ENCODE measurements at regions not wholly inside any gene's neighbourhood (a gene's known extent, or its start where the extent isn't known, plus 50 kb on each side); places are given as distances from the start of the nearest gene placed in this dataset.

- Histone ChIP-seq H2AFZ (no peak overlapping the region), H3K4me3 (no peak overlapping the region), H3K27me3 (ENCODE audit: insufficient read depth, low read depth) (no peaks in the 10 kb centered on the region), H3K4me2 (no peak overlapping the region), H3K9me2 (ENCODE audit: insufficient read depth) (no peaks in the 10 kb centered on the region), H3F3A (ENCODE audit: insufficient read depth, low read depth) (no peaks in the 10 kb centered on the region), H3K4me1 (replicated peaks; ENCODE audit: insufficient read depth) (no peaks in the 10 kb centered on the region), H3K27ac (no peak overlapping the region), H3K79me2 (ENCODE audit: low read depth) (no peaks in the 10 kb centered on the region), H3K9me3 (ENCODE audit: insufficient read depth, low read depth) (no peaks in the 10 kb centered on the region), H4K20me1 (ENCODE audit: insufficient read depth) (no peaks in the 10 kb centered on the region), H3K36me3 (ENCODE audit: low read depth) (no peaks in the 10 kb centered on the region)
- ChIA-PET CTCF (no interaction called here), POLR2A (ENCODE audit: unreplicated experiment) (no interaction called here)
- no peak for TF ChIP-seq EZH2 (IDR thresholded peaks at IDR 0.05; ENCODE audit: low read depth)
- TF ChIP-seq CTCF (conservative IDR thresholded peaks at IDR 0.05) = no peak
- no TSS peak for BruUV-seq (replicated peaks)
- intact Hi-C loops (cut with micrococcal nuclease; ENCODE audit: unreplicated experiment) = no loop called here
- DNase-seq = no peak
Observed at GRCh38 chr6:91487696-91488392, 901.0 kb upstream of the MAP3K7 start.

- no peak overlapping the region for H2AFZ ChIP-seq
- intact Hi-C loops (cut with micrococcal nuclease; ENCODE audit: unreplicated experiment) = no loop called here
- POLR2A ChIA-PET (ENCODE audit: unreplicated experiment) = no interaction called here
- H3K4me2 ChIP-seq = no peak overlapping the region
- no peak overlapping the region for H3K27ac ChIP-seq
- no peaks in the 10 kb centered on the region for H3K9me2 ChIP-seq (ENCODE audit: insufficient read depth)
- DNase-seq = no peak
- BruUV-seq (replicated peaks) = no TSS peak
- H4K20me1 ChIP-seq (ENCODE audit: insufficient read depth) = no peaks in the 10 kb centered on the region
- H3K36me3 ChIP-seq (ENCODE audit: low read depth) = no peaks in the 10 kb centered on the region
- H3K79me2 ChIP-seq (ENCODE audit: low read depth) = no peaks in the 10 kb centered on the region
- H3F3A ChIP-seq (ENCODE audit: insufficient read depth, low read depth) = no peaks in the 10 kb centered on the region
- no peaks in the 10 kb centered on the region for H3K27me3 ChIP-seq (ENCODE audit: insufficient read depth, low read depth)
- CTCF ChIA-PET = no interaction called here
- TF ChIP-seq EZH2 (IDR thresholded peaks at IDR 0.05; ENCODE audit: low read depth) (no peak), CTCF (conservative IDR thresholded peaks at IDR 0.05) (no peak)
- H3K9me3 ChIP-seq (ENCODE audit: insufficient read depth, low read depth) = no peaks in the 10 kb centered on the region
- no peak overlapping the region for H3K4me3 ChIP-seq
- no peaks in the 10 kb centered on the region for H3K4me1 ChIP-seq (replicated peaks; ENCODE audit: insufficient read depth)
Observed at GRCh38 chr6:91486200-91486599, 899.3 kb upstream of the MAP3K7 start.

- H2AFZ ChIP-seq = no peak overlapping the region
- H3K4me1 ChIP-seq (replicated peaks; ENCODE audit: insufficient read depth) = no peaks in the 10 kb centered on the region
- TF ChIP-seq CTCF (conservative IDR thresholded peaks at IDR 0.05) (no peak), EZH2 (IDR thresholded peaks at IDR 0.05; ENCODE audit: low read depth) (no peak)
- no peaks in the 10 kb centered on the region for H3K36me3 ChIP-seq (ENCODE audit: low read depth)
- H4K20me1 ChIP-seq (ENCODE audit: insufficient read depth) = no peaks in the 10 kb centered on the region
- H3K9me2 ChIP-seq (ENCODE audit: insufficient read depth) = no peaks in the 10 kb centered on the region
- H3K27me3 ChIP-seq (ENCODE audit: insufficient read depth, low read depth) = no peaks in the 10 kb centered on the region
- H3K4me2 ChIP-seq = no peak overlapping the region
- ChIA-PET POLR2A (ENCODE audit: unreplicated experiment) (no interaction called here), CTCF (no interaction called here)
- no peaks in the 10 kb centered on the region for H3K79me2 ChIP-seq (ENCODE audit: low read depth)
- intact Hi-C loops (cut with micrococcal nuclease; ENCODE audit: unreplicated experiment) = no loop called here
- no peak overlapping the region for H3K4me3 ChIP-seq
- BruUV-seq (replicated peaks) = no TSS peak
- no peaks in the 10 kb centered on the region for H3K9me3 ChIP-seq (ENCODE audit: insufficient read depth, low read depth)
- DNase-seq = no peak
- no peaks in the 10 kb centered on the region for H3F3A ChIP-seq (ENCODE audit: insufficient read depth, low read depth)
- H3K27ac ChIP-seq = no peak overlapping the region
Observed at GRCh38 chr6:91485047-91485446, 898.2 kb upstream of the MAP3K7 start.
